ENCODE measurements at regions not wholly inside any gene's neighbourhood (a gene's known extent, or its start where the extent isn't known, plus 50 kb on each side); places are given as distances from the start of the nearest gene placed in this dataset.

DNA sequence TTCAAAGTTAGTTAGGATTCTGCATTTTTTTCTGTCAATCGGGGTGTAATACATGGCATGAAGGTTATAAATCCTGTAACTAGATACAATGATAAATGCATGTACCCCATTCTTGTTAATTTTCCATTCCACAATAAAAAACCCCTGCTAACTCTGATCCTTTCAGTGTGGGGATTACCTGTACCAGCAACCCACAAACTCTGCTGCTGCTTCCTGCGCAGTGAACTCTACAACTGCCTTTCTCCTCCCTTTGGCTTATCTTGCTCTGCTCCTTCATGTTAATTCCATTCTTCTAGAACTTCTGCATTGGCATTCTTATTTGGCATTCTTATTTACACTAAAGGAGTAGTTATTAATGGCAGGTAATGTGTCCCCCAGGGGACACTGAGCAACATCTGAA lies 273.1 kb downstream of the KLF12 start:
- Histone ChIP-seq H3K4me3 (no peak overlapping the region), H3K36me3 (ENCODE audit: insufficient read depth, low read length) (no peaks in the 10 kb centered on the region), H3K27ac (no peak overlapping the region), H3K9me3 (ENCODE audit: low read depth, low read length) (no peaks in the 10 kb centered on the region), H3K9ac (ENCODE audit: insufficient read length) (no peak overlapping the region)
- no peak for TF ChIP-seq FOXP2 (optimal IDR thresholded peaks at IDR 0.05; ENCODE audit: control extremely low read depth, extremely low read length, insufficient read depth)
- no peak for TF ChIP-seq EZH2 (IDR thresholded peaks at IDR 0.05)
- no peak for TF ChIP-seq POLR2AphosphoS5 (IDR thresholded peaks at IDR 0.05; ENCODE audit: borderline replicate concordance, low read depth, low read length)
- DNase-seq (ENCODE audit: low read depth, low spot score): no peak

GRCh38 chr13:73860501-73860900 lies 273.7 kb downstream of the KLF12 start:
- H3K9me3 ChIP-seq (ENCODE audit: low read depth, low read length): no peaks in the 10 kb centered on the region
- no peak for DNase-seq (ENCODE audit: low read depth, low spot score)
- H3K4me3 ChIP-seq: no peak overlapping the region
- no peaks in the 10 kb centered on the region for H3K36me3 ChIP-seq (ENCODE audit: insufficient read depth, low read length)
- no peak overlapping the region for H3K9ac ChIP-seq (ENCODE audit: insufficient read length)
- no peak for TF ChIP-seq POLR2AphosphoS5 (IDR thresholded peaks at IDR 0.05; ENCODE audit: borderline replicate concordance, low read depth, low read length)
- TF ChIP-seq FOXP2 (optimal IDR thresholded peaks at IDR 0.05; ENCODE audit: control extremely low read depth, extremely low read length, insufficient read depth): no peak
- no peak for TF ChIP-seq EZH2 (IDR thresholded peaks at IDR 0.05)
- no peak overlapping the region for H3K27ac ChIP-seq

GRCh38 chr13:73859841-73860240 lies 274.4 kb downstream of the KLF12 start:
- Histone ChIP-seq H3K27ac (no peak overlapping the region), H3K4me3 (no peak overlapping the region), H3K9ac (ENCODE audit: insufficient read length) (no peak overlapping the region), H3K36me3 (ENCODE audit: insufficient read depth, low read length) (no peaks in the 10 kb centered on the region), H3K9me3 (ENCODE audit: low read depth, low read length) (no peaks in the 10 kb centered on the region)
- no peak for DNase-seq (ENCODE audit: low read depth, low spot score)
- TF ChIP-seq POLR2AphosphoS5 (IDR thresholded peaks at IDR 0.05; ENCODE audit: borderline replicate concordance, low read depth, low read length) (no peak), FOXP2 (optimal IDR thresholded peaks at IDR 0.05; ENCODE audit: control extremely low read depth, extremely low read length, insufficient read depth) (no peak), EZH2 (IDR thresholded peaks at IDR 0.05) (no peak)

DNA sequence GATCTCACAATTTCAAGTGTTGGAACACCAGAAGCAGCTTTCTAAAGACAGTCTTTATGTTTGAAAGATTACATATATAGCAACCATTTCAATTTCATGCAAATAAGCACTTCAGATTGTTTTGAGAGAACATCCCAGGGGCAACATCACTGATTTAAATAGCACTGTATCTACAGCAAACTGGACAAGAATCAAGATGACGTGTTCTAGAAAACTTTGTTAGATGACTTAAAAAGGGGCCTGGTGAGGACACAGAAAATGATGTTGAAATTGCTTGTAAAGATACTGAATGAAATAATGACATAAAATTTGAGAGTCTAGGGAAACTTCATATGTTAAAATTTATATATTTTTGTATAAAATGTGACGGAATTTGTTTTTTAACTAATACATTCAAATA lies 277.1 kb downstream of the KLF12 start:
- no peak for TF ChIP-seq POLR2AphosphoS5 (IDR thresholded peaks at IDR 0.05; ENCODE audit: borderline replicate concordance, low read depth, low read length)
- TF ChIP-seq FOXP2 (optimal IDR thresholded peaks at IDR 0.05; ENCODE audit: control extremely low read depth, extremely low read length, insufficient read depth): no peak
- TF ChIP-seq EZH2 (IDR thresholded peaks at IDR 0.05): no peak
- H3K9ac ChIP-seq (ENCODE audit: insufficient read length): no peak overlapping the region
- no peak overlapping the region for H3K4me3 ChIP-seq
- H3K36me3 ChIP-seq (ENCODE audit: insufficient read depth, low read length): no peaks in the 10 kb centered on the region
- H3K9me3 ChIP-seq (ENCODE audit: low read depth, low read length): no peaks in the 10 kb centered on the region
- DNase-seq (ENCODE audit: low read depth, low spot score): no peak
- no peak overlapping the region for H3K27ac ChIP-seq

- Histone ChIP-seq H3K27ac (no peak overlapping the region), H3K36me3 (ENCODE audit: insufficient read depth, low read length) (no peaks in the 10 kb centered on the region), H3K9ac (ENCODE audit: insufficient read length) (no peak overlapping the region), H3K4me3 (no peak overlapping the region), H3K9me3 (ENCODE audit: low read depth, low read length) (no peaks in the 10 kb centered on the region)
- TF ChIP-seq POLR2AphosphoS5 (IDR thresholded peaks at IDR 0.05; ENCODE audit: borderline replicate concordance, low read depth, low read length) (no peak), FOXP2 (optimal IDR thresholded peaks at IDR 0.05; ENCODE audit: control extremely low read depth, extremely low read length, insufficient read depth) (no peak), EZH2 (IDR thresholded peaks at IDR 0.05) (no peak)
- DNase-seq (ENCODE audit: low read depth, low spot score): no peak
Measured at GRCh38 chr13:73851104-73851503, 283.1 kb downstream of the KLF12 start.

GRCh38 chr13:73850104-73850873 lies 283.9 kb downstream of the KLF12 start:
- Histone ChIP-seq H3K4me3 (peak overlapping the region; percentile 18; the same call in 1 of the 2 replicates), H3K9me3 (ENCODE audit: low read depth, low read length) (no peaks in the 10 kb centered on the region), H3K9ac (ENCODE audit: insufficient read length) (peak overlapping the region; percentile 12), H3K36me3 (ENCODE audit: insufficient read depth, low read length) (no peaks in the 10 kb centered on the region), H3K27ac (no peak overlapping the region)
- no peak for DNase-seq (ENCODE audit: low read depth, low spot score)
- TF ChIP-seq EZH2 (IDR thresholded peaks at IDR 0.05): no peak
- no peak for TF ChIP-seq FOXP2 (optimal IDR thresholded peaks at IDR 0.05; ENCODE audit: control extremely low read depth, extremely low read length, insufficient read depth)
- TF ChIP-seq POLR2AphosphoS5 (IDR thresholded peaks at IDR 0.05; ENCODE audit: borderline replicate concordance, low read depth, low read length): no peak

GRCh38 chr13:73849292-73849691 lies 284.9 kb downstream of the KLF12 start:
- no peak overlapping the region for H3K9ac ChIP-seq (ENCODE audit: insufficient read length)
- H3K36me3 ChIP-seq (ENCODE audit: insufficient read depth, low read length): no peaks in the 10 kb centered on the region
- no peak for DNase-seq (ENCODE audit: low read depth, low spot score)
- H3K27ac ChIP-seq: no peak overlapping the region
- no peak for TF ChIP-seq FOXP2 (optimal IDR thresholded peaks at IDR 0.05; ENCODE audit: control extremely low read depth, extremely low read length, insufficient read depth)
- no peak overlapping the region for H3K4me3 ChIP-seq
- no peaks in the 10 kb centered on the region for H3K9me3 ChIP-seq (ENCODE audit: low read depth, low read length)

DNA sequence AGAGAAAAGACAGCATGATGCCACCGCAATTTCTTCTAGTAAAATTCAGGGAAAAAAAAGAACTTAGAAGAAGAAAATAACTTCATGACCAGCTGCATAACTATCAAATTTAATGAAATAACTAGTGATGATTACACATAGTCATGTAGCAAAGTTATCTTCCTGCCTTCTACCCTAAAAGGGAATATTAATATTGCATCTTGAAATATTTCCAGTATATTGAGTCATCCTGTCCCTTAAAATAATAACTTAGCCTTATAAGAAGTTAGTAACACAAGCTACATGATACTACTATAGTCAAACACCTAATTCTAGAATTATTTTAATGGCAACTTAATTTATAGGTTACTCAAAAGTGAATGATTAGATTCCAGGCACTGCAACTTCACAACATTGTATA lies 289.2 kb downstream of the KLF12 start:
- Histone ChIP-seq H3K9ac (ENCODE audit: insufficient read length) (no peak overlapping the region), H3K27ac (no peak overlapping the region), H3K36me3 (ENCODE audit: insufficient read depth, low read length) (no peaks in the 10 kb centered on the region), H3K9me3 (ENCODE audit: low read depth, low read length) (no peaks in the 10 kb centered on the region), H3K4me3 (no peak overlapping the region)
- TF ChIP-seq EZH2 (IDR thresholded peaks at IDR 0.05): no peak
- no peak for TF ChIP-seq POLR2AphosphoS5 (IDR thresholded peaks at IDR 0.05; ENCODE audit: borderline replicate concordance, low read depth, low read length)
- DNase-seq (ENCODE audit: low read depth, low spot score): no peak

GRCh38 chr13:73842626-73843025 lies 291.6 kb downstream of the KLF12 start:
- Histone ChIP-seq H3K9me3 (ENCODE audit: low read depth, low read length) (no peaks in the 10 kb centered on the region), H3K4me3 (no peak overlapping the region), H3K9ac (ENCODE audit: insufficient read length) (no peak overlapping the region), H3K36me3 (ENCODE audit: insufficient read depth, low read length) (no peaks in the 10 kb centered on the region), H3K27ac (no peak overlapping the region)
- TF ChIP-seq POLR2AphosphoS5 (IDR thresholded peaks at IDR 0.05; ENCODE audit: borderline replicate concordance, low read depth, low read length) (no peak), EZH2 (IDR thresholded peaks at IDR 0.05) (no peak), FOXP2 (optimal IDR thresholded peaks at IDR 0.05; ENCODE audit: control extremely low read depth, extremely low read length, insufficient read depth) (no peak)
- DNase-seq (ENCODE audit: low read depth, low spot score): no peak

Data from SK-N-MC (cell line).